Gastrocnemius medialis (tissue), 4 donors: ENCODE measurements at regions not wholly inside any gene's neighbourhood (a gene's known extent, or its start where the extent isn't known, plus 50 kb on each side); places are given as distances from the start of the nearest gene placed in this dataset.

ENCODE experiments used
- CTCF ChIP-seq, 5 experiments: fragments of 450-650 bp in 3 of 5; fragments of 200-600 bp in 2 of 5; sonication (generic) in 2 of 5; IDR thresholded peaks in 4 of 5; conservative IDR thresholded peaks in 1 of 5; 1 replicate in 4 of 5; 2 replicates in 1 of 5; pipeline ENCODE4 v1.5.1; 2016 to 2019; ENCODE audit warnings: antibody characterized with exemption in 5 of 5, mild to moderate bottlenecking in 3 of 5, moderate library complexity in 3 of 5
- POLR2A ChIP-seq, 2 donors: fragments of 450-650 bp; IDR thresholded peaks; one replicate each; pipeline ENCODE4 v1.6.1; 2017; ENCODE audit warnings: antibody characterized with exemption in 2 of 2, mild to moderate bottlenecking in 2 of 2, moderate library complexity in 2 of 2

DNA sequence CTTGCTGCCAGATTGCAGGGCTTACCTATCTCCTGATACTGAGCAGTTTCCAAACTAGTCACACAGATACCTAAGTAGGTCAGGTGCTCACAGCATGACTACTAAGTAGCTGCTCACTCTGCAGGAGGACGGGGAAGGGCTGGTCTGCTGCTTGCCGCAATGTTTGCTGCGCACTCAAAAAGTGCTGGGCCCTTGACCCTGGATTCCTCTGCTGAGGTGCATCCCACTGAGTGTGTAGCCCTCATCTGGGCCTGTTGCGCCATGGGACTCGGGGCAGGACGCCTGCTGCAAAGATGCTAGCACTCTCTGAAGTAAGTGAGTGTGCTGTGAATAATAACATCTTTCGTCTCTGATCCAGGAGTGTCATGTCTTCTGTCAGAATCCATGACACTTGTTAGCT is 59.2 kb upstream of the MEDAG start:
- TF ChIP-seq CTCF (IDR thresholded peaks at IDR 0.05 in 4 of 5, conservative IDR thresholded peaks at IDR 0.05 in 1 of 5) (no peak), POLR2A (IDR thresholded peaks at IDR 0.05) (no peak)
